Amygdala (tissue), 56 donors: ENCODE measurements at regions not wholly inside any gene's neighbourhood (a gene's known extent, or its start where the extent isn't known, plus 50 kb on each side); places are given as distances from the start of the nearest gene placed in this dataset.
"Not testable (repeated sequence)": the region's sequence is repeated elsewhere in the genome, so short reads cannot be mapped to it uniquely, and the experiment has no call there.

Experiments used
- DNase-seq, 56 donors: peaks; one replicate each; lab custom pipeline; 2025; lab: John Stamatoyannopoulos, UW

DNA sequence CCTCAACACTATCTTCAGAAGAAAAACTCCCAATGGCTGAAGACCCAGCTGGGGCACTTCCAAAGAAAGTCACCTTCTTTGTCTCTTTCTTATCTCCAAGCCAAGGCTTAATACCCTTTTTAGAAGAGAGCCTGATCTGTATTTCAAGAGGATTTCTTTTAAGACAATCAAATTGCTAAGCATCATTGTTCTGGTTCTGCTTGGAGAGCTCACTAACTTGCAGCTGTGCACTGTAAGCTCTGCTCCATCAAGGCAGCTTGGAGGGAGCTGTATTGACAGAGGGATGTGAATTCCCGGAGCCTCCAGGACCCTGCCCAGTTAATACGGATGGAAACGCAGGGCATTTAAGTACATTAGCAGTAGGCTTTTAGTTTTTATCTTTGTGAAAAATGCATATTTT lies 253.1 kb downstream of the TDRD15 start:
- DNase-seq: no peak

GRCh38 chr2:21379140-21379539 lies 255.4 kb downstream of the TDRD15 start:
- no peak for DNase-seq

- not testable (repeated sequence) for DNase-seq
Observed at GRCh38 chr2:21379668-21380067, 255.9 kb downstream of the TDRD15 start.

- peak in 15 of 56 donors; percentile 1 to 84 (median 20) for DNase-seq
Observed at GRCh38 chr2:21381421-21381820, 257.7 kb downstream of the TDRD15 start.

- DNase-seq: peak in 45 of 56 donors; percentile 5 to 85 (median 48)
Observed at GRCh38 chr2:21382701-21383520, 259.1 kb downstream of the TDRD15 start.

DNA sequence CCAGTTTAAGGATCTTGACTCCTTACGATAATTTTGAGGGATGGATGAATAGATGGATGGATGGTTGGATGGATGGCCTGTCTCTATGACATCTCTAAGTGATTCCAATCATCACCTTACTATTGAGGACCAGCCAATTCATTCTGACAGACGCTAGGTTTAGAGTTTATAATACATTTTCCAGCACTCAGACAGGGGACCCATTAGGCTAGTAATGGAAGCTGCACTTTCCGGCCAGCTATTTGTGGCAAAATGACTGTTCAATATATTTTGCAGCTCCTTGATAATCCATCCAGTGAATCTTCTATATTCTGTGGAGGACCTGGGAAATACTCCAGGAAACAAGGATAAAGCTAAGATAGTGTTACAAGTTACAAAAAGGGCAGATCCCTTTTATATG lies 262.9 kb downstream of the TDRD15 start:
- DNase-seq: no peak

GRCh38 chr2:21392649-21393048 lies 268.9 kb downstream of the TDRD15 start:
- DNase-seq: no peak

DNA sequence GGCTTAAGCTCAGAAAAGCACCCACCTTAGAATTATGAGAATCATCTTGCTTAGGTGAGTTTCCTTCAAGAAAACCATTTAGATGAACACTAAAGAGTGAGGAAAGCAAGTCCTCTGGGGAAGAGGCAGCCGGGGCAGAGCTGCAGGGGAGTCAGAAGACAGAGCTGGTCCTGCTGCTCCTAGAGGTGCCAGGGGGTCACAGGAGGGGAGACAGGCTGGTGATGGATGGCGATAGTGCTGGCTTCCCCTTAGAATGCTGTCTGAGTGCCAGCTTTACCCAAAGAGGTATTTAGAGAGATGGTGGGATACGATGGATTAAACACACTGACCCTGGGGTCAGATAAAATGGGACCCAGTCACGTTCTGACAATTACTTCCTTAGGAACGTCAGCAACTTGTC lies 269.4 kb downstream of the TDRD15 start:
- DNase-seq: no peak

GRCh38 chr2:21395366-21395765 lies 271.6 kb downstream of the TDRD15 start:
- peak in 29 of 56 donors; percentile 1 to 63 (median 18) for DNase-seq

- DNase-seq: no peak
Observed at GRCh38 chr2:21396252-21396651, 272.5 kb downstream of the TDRD15 start.

GRCh38 chr2:21401022-21401698 lies 277.4 kb downstream of the TDRD15 start:
- no peak for DNase-seq

- no peak for DNase-seq
Observed at GRCh38 chr2:21404137-21404536, 280.4 kb downstream of the TDRD15 start.

GRCh38 chr2:21404827-21405625 lies 281.3 kb downstream of the TDRD15 start:
- no peak for DNase-seq

DNA sequence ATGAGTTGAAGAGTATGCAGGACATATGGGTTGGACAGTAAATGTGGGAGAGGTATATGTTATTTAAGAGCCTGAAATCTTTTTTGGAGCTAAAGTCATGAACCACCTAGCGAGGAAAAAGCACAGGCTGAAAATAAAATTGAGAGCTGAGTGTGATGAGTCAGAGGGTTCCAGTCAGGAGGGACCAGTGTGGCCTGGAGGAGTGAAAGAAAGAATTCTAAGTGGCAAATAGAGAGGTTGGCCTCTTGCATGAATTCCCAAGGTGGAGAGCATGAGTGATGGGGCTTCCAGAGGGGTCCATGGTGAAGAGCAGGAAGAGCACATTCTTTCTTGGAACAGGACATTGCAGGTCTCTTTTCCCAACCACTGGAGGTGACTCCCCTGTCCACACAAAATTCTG lies 282.6 kb downstream of the TDRD15 start:
- no peak for DNase-seq

- no peak for DNase-seq
Observed at GRCh38 chr2:21406911-21407310, 283.1 kb downstream of the TDRD15 start.

DNA sequence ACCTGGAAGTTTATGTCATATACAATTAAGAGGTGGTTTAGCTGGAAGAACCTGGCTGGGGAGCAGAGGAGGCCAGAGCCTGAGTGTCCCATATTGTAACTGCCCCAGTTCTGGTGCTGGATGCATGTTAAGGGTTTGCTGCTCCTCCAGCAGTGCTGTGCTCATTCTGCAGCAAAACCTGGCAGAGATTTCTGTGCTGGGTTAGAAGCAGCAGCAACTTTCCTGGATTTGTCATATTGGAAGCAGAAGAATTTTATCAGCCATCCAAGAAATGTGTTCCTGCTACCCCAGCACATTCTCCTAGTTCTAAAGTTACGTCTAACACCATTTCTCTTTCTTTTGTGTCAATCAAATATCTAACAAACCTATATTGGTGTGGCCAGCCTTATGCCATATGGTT lies 284.1 kb downstream of the TDRD15 start:
- DNase-seq: no peak

DNA sequence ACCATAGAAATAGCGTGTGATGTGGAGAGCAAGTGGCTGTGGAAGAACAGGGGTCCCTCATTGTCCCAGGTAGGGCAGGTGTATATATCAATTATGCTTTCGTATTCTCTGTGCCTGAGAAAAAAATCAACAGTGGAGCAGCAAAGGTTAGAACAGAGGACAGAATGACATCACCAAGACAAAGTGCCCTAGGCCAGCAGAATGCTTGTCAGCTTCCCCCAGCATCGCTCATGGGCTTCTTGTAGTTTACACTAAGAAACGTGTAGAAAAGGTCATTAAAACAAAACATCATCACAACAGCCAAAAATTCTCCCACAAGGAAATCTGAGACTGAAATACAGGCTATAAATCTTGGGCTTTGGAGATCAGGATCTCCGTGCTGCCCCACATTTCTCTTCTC lies 288.0 kb downstream of the TDRD15 start:
- DNase-seq: no peak

DNA sequence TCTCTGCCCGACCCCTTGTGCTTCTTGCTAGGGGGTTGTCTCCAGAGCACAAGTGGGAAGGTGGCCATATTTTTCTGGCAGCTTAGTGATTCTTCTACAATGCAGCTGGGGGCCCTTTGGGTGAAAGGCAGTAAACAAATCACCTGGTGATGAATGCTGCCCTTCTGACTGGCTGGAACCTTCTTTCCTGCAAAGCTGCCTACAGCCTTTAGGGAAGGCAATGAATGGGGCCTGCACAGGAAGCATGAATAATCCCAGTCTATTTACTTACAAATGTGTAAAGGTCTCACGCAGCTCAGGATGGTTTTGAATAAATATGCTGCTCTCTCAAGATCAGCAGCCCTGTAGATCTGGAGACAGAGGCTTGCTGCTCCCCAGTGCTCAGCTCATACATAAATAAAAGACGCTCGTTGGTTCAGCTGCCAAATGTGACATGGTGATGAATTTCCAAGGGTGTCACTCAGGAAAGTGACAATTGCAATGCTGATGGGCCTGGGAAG lies 289.2 kb downstream of the TDRD15 start:
- no peak for DNase-seq

DNA sequence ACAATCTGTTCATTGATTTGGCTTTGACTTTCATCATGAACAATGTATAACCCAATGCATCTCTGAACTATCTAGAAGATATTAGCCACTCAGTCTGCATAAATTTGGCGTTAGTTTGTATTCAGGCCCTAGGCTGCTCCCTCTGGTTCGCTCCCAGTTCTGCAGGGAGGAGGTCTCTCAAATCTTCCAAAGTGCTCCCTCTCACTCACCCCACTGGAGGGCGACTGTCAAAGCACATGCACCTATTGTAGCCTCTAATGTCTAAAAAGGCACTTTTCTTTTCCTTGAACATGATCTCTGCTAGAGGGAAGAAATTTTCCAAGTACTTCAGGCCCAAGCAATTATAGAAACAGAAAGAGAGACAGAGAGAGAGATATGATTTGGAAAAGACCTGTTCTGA lies 291.5 kb downstream of the TDRD15 start:
- no peak for DNase-seq

GRCh38 chr2:21416226-21416625 lies 292.5 kb downstream of the TDRD15 start:
- no peak for DNase-seq

DNA sequence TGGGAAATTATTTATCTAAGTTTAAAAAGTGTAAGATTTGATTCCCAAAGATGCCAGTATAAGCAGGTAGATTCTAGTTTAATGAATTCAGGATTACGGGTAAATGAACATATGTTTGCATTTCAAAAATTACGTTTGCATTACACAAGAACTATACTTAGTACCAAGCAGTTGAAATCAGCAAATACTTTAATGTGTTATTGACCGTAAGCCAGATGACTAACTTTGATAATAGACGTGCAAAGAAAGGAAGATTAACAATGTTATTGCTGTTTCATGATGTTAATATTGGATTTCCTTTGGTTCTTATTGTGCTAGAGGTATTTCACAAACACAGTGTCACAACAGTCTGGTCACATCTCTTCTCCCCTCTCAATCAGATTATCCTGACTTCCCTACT lies 294.7 kb downstream of the TDRD15 start:
- DNase-seq: no peak
